Endothelial cell (in vitro differentiated cells): ENCODE measurements at regions not wholly inside any gene's neighbourhood (a gene's known extent, or its start where the extent isn't known, plus 50 kb on each side); places are given as distances from the start of the nearest gene placed in this dataset.

Experiments
- DNase-seq: peaks from one replicate; pipeline ENCODE4 v3.0.0; 2021; ENCODE audit warnings: low spot score
- H3K27ac Mint-ChIP-seq: one replicate; pipeline ENCODE4 v1.8.0; 2021; ENCODE audit warnings: mixed read lengths, inconsistent platforms; ENCODE audit not compliant: unreplicated experiment
- H3K27me3 Mint-ChIP-seq: one replicate; pipeline ENCODE4 v1.8.0; 2021; ENCODE audit warnings: mild to moderate bottlenecking, moderate library complexity, mixed read lengths, inconsistent platforms; ENCODE audit not compliant: unreplicated experiment
- H3K36me3 Mint-ChIP-seq: one replicate; pipeline ENCODE4 v1.8.0; 2021; ENCODE audit warnings: mild to moderate bottlenecking, low read depth, mixed read lengths, inconsistent platforms; ENCODE audit not compliant: unreplicated experiment
- H3K4me1 Mint-ChIP-seq: one replicate; pipeline ENCODE4 v1.8.0; 2021; ENCODE audit warnings: mild to moderate bottlenecking, mixed read lengths, inconsistent platforms; ENCODE audit not compliant: unreplicated experiment
- H3K4me3 Mint-ChIP-seq: one replicate; pipeline ENCODE4 v1.8.0; 2021; ENCODE audit warnings: mild to moderate bottlenecking, mixed read lengths, inconsistent platforms; ENCODE audit not compliant: unreplicated experiment
- H3K9me3 Mint-ChIP-seq: one replicate; pipeline ENCODE4 v1.8.0; 2021; ENCODE audit warnings: mixed read lengths, inconsistent platforms; ENCODE audit not compliant: unreplicated experiment
- CTCF ChIP-seq: fragments of 200-600 bp; sonication (generic); IDR thresholded peaks from one replicate; pipeline ENCODE4 v1.5.0; 2021; ENCODE audit warnings: antibody characterized with exemption; ENCODE audit not compliant: unreplicated experiment

DNA sequence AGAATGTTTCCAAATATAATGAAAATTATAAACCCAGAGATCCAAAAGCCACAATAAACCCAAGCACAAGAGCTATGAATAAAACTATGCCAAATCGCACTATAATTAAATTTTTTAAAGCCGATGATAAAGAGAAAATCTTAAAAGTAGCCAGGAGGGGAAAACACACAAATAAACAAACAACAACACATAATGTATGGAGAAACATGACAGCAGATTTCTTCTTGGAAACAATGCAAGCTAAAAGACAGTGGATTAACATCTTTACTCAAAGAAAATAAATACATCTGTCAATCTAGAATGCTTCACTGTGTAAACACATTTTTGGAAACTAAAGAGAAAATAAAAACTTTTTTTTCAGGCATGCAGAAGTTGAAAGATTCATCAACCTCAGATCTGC, 53.0 kb upstream of the SMOX start:
- Mint-ChIP-seq H3K4me3 (no peak overlapping the region), H3K27me3 (no peaks in the 10 kb centered on the region)
- no peak for TF ChIP-seq CTCF

GRCh38 chr20:4091490-4092479, 56.8 kb upstream of the SMOX start:
- Mint-ChIP-seq H3K4me1 (no peaks in the 10 kb centered on the region), H3K27me3 (no peaks in the 10 kb centered on the region), H3K36me3 (no peaks in the 10 kb centered on the region), H3K9me3 (no peaks in the 10 kb centered on the region), H3K27ac (no peak overlapping the region), H3K4me3 (no peak overlapping the region)
- TF ChIP-seq CTCF = peak; percentile 42
- peak; percentile 76 for DNase-seq

More for the DNA sequence above, 53.0 kb upstream of the SMOX start:
- Mint-ChIP-seq H3K9me3 (no peaks in the 10 kb centered on the region), H3K4me1 (no peaks in the 10 kb centered on the region), H3K27ac (no peak overlapping the region), H3K36me3 (no peaks in the 10 kb centered on the region)
- no peak for DNase-seq

DNA sequence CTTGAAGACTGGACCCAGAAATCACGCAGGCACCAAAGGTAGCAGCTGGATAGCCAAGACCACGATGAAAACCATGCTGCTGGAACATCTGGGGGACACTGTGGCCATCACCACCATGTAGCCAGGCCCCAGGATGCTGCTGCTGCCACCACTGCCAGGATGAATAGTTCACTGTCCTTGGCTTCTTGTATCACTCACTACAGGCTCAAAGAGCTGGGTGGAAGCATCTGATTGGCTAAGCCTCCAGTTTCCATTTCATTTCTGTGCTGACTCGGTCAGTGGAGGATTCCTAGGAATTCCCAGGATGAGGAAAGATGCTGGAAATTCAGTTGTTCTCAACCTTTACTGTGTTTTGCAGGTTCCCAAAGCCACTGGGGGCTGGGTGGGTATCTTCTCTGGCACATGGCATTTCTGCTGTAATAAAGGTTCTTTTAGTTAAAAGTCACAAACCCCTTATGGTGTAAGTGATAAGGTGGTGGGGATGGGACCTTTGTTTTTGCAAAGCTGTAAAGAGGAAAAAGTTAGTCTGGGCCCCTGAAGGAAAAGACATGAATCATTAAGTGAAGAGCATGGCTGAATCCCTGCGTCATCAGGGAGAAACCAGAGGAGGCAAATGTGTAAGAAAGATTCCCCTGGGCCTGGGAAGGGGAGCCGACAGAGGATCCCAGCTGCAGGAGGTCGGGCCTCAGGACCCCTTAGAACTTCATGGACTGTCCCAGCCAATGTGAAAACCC, 57.7 kb upstream of the SMOX start:
- H3K36me3 Mint-ChIP-seq = no peaks in the 10 kb centered on the region
- no peaks in the 10 kb centered on the region for H3K4me1 Mint-ChIP-seq
- H3K27ac Mint-ChIP-seq = no peak overlapping the region
- no peak for DNase-seq
- H3K4me3 Mint-ChIP-seq = no peak overlapping the region
- H3K9me3 Mint-ChIP-seq = no peaks in the 10 kb centered on the region
- TF ChIP-seq CTCF = no peak
- no peaks in the 10 kb centered on the region for H3K27me3 Mint-ChIP-seq

DNA sequence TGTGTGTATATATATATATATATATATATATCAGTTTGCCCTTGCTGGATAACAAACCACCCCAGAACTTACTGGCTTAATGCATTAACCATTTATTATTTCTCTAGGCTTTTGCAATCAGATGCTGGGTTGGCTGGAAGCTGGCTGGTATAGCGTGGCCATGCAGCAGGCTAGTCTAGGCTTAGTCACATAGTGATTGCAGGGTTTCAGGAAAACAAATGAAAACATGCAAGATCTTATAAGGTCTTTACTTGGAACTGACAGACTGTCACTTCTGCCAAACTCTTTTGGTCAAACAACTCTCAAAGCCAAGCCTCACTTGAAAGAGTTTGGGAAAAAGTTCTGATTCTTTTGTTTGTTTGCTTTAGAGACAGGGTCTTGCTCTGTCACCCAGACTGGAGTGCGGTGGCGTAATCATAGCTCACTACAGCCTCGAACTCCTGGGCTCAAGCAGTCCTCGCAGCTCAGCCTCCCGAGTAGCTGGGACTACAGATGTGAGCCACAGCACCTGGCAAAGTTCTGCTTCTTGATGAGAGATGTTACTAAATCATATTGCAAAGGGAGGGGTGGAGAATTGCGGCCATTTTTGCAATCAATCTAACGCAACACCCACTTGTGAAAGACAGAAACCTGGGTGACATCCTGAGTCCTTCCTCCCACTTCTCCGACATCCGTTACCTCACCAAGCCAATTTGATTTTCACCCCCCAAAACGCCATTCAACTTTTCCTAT, 58.7 kb upstream of the SMOX start:
- no peak for TF ChIP-seq CTCF
- Mint-ChIP-seq H3K4me3 (no peak overlapping the region), H3K27me3 (peaks cover under 1% of the 10 kb centered on the region), H3K9me3 (no peaks in the 10 kb centered on the region), H3K36me3 (no peaks in the 10 kb centered on the region), H3K27ac (no peak overlapping the region), H3K4me1 (no peaks in the 10 kb centered on the region)
- DNase-seq = no peak
